H1 (cell line): ENCODE measurements at regions not wholly inside any gene's neighbourhood (a gene's known extent, or its start where the extent isn't known, plus 50 kb on each side); places are given as distances from the start of the nearest gene placed in this dataset.

Experiments
- CEBPB ChIP-seq: IDR thresholded peaks from 2 replicates; pipeline ENCODE4 v1.6.1; 2012; ENCODE audit warnings: low read depth, low read length
- CREB1 ChIP-seq: IDR thresholded peaks from 2 replicates; pipeline ENCODE4 v1.6.1; 2012; ENCODE audit warnings: inconsistent platforms
- EZH2 ChIP-seq: fragments of 200-600 bp; sonication (generic); IDR thresholded peaks from 2 replicates; pipeline ENCODE4 v1.7.1; 2012; ENCODE audit warnings: low read depth, mild to moderate bottlenecking, moderate library complexity, low read length, inconsistent platforms; ENCODE audit not compliant: severe bottlenecking
- MAFK ChIP-seq: IDR thresholded peaks from 2 replicates; pipeline ENCODE4 v1.6.1; 2012; ENCODE audit warnings: low read depth, mild to moderate bottlenecking, improper control_type of control experiment, low read length
- POLR2A ChIP-seq, 2 experiments: IDR thresholded peaks; 1 replicate in 1 of 2; 2 replicates in 1 of 2; pipeline ENCODE4 v1.6.1; 2011; ENCODE audit warnings: low read depth in 2 of 2, low read length in 2 of 2, mild to moderate bottlenecking in 2 of 2; ENCODE audit errors: control extremely low read depth in 1 of 2
- RAD21 ChIP-seq, 2 experiments: IDR thresholded peaks in 1 of 2; conservative IDR thresholded peaks in 1 of 2; 2 replicates each; pipeline ENCODE4 v1.6.1; 2011; ENCODE audit warnings: low read depth in 2 of 2, low read length in 2 of 2, improper control_type of control experiment in 1 of 2, inconsistent platforms in 1 of 2, mild to moderate bottlenecking in 1 of 2, moderate library complexity in 1 of 2
- RFX5 ChIP-seq: IDR thresholded peaks from 2 replicates; pipeline ENCODE4 v1.6.1; 2011; ENCODE audit warnings: low read depth, low read length, improper control_type of control experiment, borderline replicate concordance
- SIN3A ChIP-seq, 2 experiments: IDR thresholded peaks in 1 of 2; conservative IDR thresholded peaks in 1 of 2; 2 replicates each; pipeline ENCODE4 v1.6.1; 2011 to 2012; ENCODE audit warnings: low read length in 2 of 2, improper control_type of control experiment in 1 of 2, low read depth in 1 of 2, mild to moderate bottlenecking in 1 of 2
- TF ChIP-seq, protein P1 (sequence below), 3 experiments: IDR thresholded peaks; 1 replicate in 2 of 3; 2 replicates in 1 of 3; pipeline versions ENCODE4 v1.5.1 to v1.6.1; 2011; ENCODE audit warnings: low read length in 3 of 3, mild to moderate bottlenecking in 3 of 3, inconsistent platforms in 2 of 3, low read depth in 1 of 3, moderate library complexity in 1 of 3; ENCODE audit not compliant: insufficient read depth in 1 of 3; ENCODE audit errors: control extremely low read depth in 1 of 3

DNA sequence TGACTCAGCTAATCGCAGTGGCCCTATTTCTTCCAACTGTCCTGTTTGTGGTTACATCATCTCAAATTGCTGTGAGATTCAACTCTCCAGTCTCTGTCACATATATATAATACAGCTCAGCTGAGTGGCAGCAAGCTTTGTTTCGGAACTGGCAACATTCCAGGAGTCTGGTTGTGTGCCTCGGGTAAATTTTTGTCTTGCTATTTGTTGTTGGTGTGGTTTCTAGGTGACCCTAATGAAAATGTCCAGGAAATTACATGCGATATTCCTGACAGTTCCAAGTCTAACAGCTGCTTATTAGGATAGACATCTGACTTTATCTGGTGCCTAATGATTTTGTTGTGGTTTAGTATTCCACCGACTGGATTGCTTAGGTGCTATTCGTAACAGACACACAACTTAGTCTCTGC, 581.8 kb downstream of the CD109 start:
- TF ChIP-seq, protein P1, sequence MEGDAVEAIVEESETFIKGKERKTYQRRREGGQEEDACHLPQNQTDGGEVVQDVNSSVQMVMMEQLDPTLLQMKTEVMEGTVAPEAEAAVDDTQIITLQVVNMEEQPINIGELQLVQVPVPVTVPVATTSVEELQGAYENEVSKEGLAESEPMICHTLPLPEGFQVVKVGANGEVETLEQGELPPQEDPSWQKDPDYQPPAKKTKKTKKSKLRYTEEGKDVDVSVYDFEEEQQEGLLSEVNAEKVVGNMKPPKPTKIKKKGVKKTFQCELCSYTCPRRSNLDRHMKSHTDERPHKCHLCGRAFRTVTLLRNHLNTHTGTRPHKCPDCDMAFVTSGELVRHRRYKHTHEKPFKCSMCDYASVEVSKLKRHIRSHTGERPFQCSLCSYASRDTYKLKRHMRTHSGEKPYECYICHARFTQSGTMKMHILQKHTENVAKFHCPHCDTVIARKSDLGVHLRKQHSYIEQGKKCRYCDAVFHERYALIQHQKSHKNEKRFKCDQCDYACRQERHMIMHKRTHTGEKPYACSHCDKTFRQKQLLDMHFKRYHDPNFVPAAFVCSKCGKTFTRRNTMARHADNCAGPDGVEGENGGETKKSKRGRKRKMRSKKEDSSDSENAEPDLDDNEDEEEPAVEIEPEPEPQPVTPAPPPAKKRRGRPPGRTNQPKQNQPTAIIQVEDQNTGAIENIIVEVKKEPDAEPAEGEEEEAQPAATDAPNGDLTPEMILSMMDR (IDR thresholded peaks at IDR 0.05; ENCODE audit: control extremely low read depth in 1 of 3, insufficient read depth in 1 of 3, low read depth in 1 of 3, low read length in 3 of 3): no peak
- TF ChIP-seq SIN3A (conservative IDR thresholded peaks at IDR 0.05 in 1 of 2, IDR thresholded peaks at IDR 0.05 in 1 of 2; ENCODE audit: low read depth in 1 of 2, low read length in 2 of 2): no peak
- TF ChIP-seq RFX5: no peak
- TF ChIP-seq EZH2: no peak
- no peak for TF ChIP-seq RAD21 (IDR thresholded peaks at IDR 0.05 in 1 of 2, conservative IDR thresholded peaks at IDR 0.05 in 1 of 2; ENCODE audit: low read depth in 2 of 2, low read length in 2 of 2)
- no peak for TF ChIP-seq POLR2A (IDR thresholded peaks at IDR 0.05; ENCODE audit: control extremely low read depth in 1 of 2, low read depth in 2 of 2, low read length in 2 of 2)
- TF ChIP-seq CEBPB: no peak
- no peak for TF ChIP-seq CREB1
- no peak for TF ChIP-seq MAFK
